HepG2 (cell line): ENCODE measurements at regions not wholly inside any gene's neighbourhood (a gene's known extent, or its start where the extent isn't known, plus 50 kb on each side); places are given as distances from the start of the nearest gene placed in this dataset.

Experiments
- ATAC-seq: fragments of 200-7000 bp; cut with Tn5 transposase; 3 replicates; pipeline ENCODE4 v1.9.1; 2020; ENCODE audit warnings: mild to moderate bottlenecking, moderate library complexity
- BruUV-seq: library from RNA; stranded (reverse); fragments of 400-500 nt; replicated peaks from 2 replicates; lab custom pipeline; 2021; lab: Mats Ljungman, UMichigan
- CTCF ChIA-PET: fragments of 300-600 bp; formaldehyde crosslinking; extraction: SDS; loops from one replicate; lab custom pipeline; 2021; ENCODE audit warnings: low total read pairs, inconsistent platforms, low intra/inter-chr PET ratio; lab: Yijun Ruan, JAX
- POLR2A ChIA-PET: fragments of 350-600 bp; sonication (Branson Sonifier 250); formaldehyde crosslinking; loops from one replicate; lab custom pipeline; 2020; ENCODE audit warnings: antibody characterized with exemption, inconsistent platforms; lab: Yijun Ruan, JAX
- DNase-seq: peaks from one replicate; pipeline ENCODE4 v3.0.0-alpha.2; 2015; ENCODE audit warnings: low spot score
- FAIRE-seq: peaks from 3 replicates; lab custom pipeline; 2011; peaks lifted over from hg19 to GRCh38; lab: Jason Lieb, UNC
- H2AFZ ChIP-seq: one replicate; pipeline ENCODE4 v1.6.1; 2011; ENCODE audit warnings: low read length, inconsistent platforms
- H3K27ac ChIP-seq: fragments of 300-600 bp; 3 replicates; pipeline ENCODE4 v1.8.0; 2011; ENCODE audit warnings: mixed run types, mild to moderate bottlenecking, mixed read lengths, low read length, inconsistent platforms; ENCODE audit not compliant: insufficient read depth; ENCODE audit errors: extremely low read length
- H3K27me3 ChIP-seq, 2 experiments: fragments of 200-600 bp in 1 of 2; 2 replicates in 1 of 2; 3 replicates in 1 of 2; pipeline versions ENCODE4 v1.6.0 to v1.8.0; 2011; ENCODE audit warnings: low read length in 2 of 2, mild to moderate bottlenecking in 2 of 2, moderate library complexity in 2 of 2, inconsistent platforms in 1 of 2; ENCODE audit not compliant: insufficient read depth in 2 of 2, control insufficient read depth in 1 of 2
- H3K36me3 ChIP-seq, 2 experiments: fragments of 200-600 bp in 1 of 2; replicated peaks in 1 of 2; 2 replicates in 1 of 2; 3 replicates in 1 of 2; pipeline versions ENCODE4 v1.5.1 to v1.8.0; 2011; ENCODE audit warnings: low read length in 2 of 2, inconsistent platforms in 1 of 2; ENCODE audit not compliant: insufficient read depth in 2 of 2, control insufficient read depth in 1 of 2
- H3K4me1 ChIP-seq: 2 replicates; pipeline ENCODE4 v1.5.1; 2012; ENCODE audit warnings: low read length, inconsistent platforms; ENCODE audit not compliant: insufficient read depth
- H3K4me2 ChIP-seq: 2 replicates; pipeline ENCODE4 v1.6.0; 2011; ENCODE audit warnings: low read depth, low read length, inconsistent platforms
- H3K4me3 ChIP-seq, 3 experiments: fragments of 200-600 bp in 1 of 3; sonication (generic), shearing (Covaris generic) in 1 of 3; replicated peaks in 1 of 3; 2 replicates each; pipeline ENCODE4 v1.5.1; 2011 to 2016; ENCODE audit warnings: low read length in 3 of 3, inconsistent platforms in 2 of 3, low read depth in 2 of 3, mild to moderate bottlenecking in 2 of 3, control low read depth in 1 of 3, mixed read lengths in 1 of 3; ENCODE audit not compliant: insufficient read depth in 1 of 3
- H3K79me2 ChIP-seq: one replicate; pipeline ENCODE4 v1.6.1; 2011; ENCODE audit warnings: low read length, inconsistent platforms; ENCODE audit not compliant: insufficient read depth
- H3K9ac ChIP-seq: 2 replicates; pipeline ENCODE4 v1.6.0; 2011; ENCODE audit warnings: mild to moderate bottlenecking, low read depth, low read length, inconsistent platforms; ENCODE audit not compliant: insufficient read depth
- H3K9me3 ChIP-seq: 2 replicates; pipeline ENCODE4 v1.5.1; 2012; ENCODE audit warnings: mild to moderate bottlenecking, low read length
- H4K20me1 ChIP-seq: 2 replicates; pipeline ENCODE4 v1.6.0; 2011; ENCODE audit warnings: inconsistent platforms, mild to moderate bottlenecking, low read length, moderate library complexity; ENCODE audit not compliant: insufficient read depth
- CSRNP2 ChIP-seq: sonication (generic); formaldehyde crosslinking; conservative IDR thresholded peaks from 2 replicates; pipeline ENCODE4 v1.8.0; 2022; ENCODE audit warnings: low read depth, missing genetic modification reagents
- DNMT1 ChIP-seq: sonication (generic); formaldehyde crosslinking; IDR thresholded peaks from 2 replicates; pipeline ENCODE4 v1.5.1; 2020; ENCODE audit warnings: mild to moderate bottlenecking, missing genetic modification reagents
- GTF2F1 ChIP-seq: fragments of 150-350 bp; IDR thresholded peaks from 2 replicates; pipeline ENCODE4 v1.6.1; 2014; ENCODE audit warnings: low read length
- IKZF5 ChIP-seq: IDR thresholded peaks from 2 replicates; pipeline ENCODE4 v1.6.1; 2018; ENCODE audit warnings: missing genetic modification reagents, mild to moderate bottlenecking, missing compliant biosample characterization
- JUNB ChIP-seq: sonication (generic); formaldehyde crosslinking; IDR thresholded peaks from 2 replicates; pipeline ENCODE4 v1.8.0; 2022; ENCODE audit warnings: missing genetic modification reagents, mild to moderate bottlenecking, borderline replicate concordance
- MYC ChIP-seq: sonication (generic); formaldehyde crosslinking; IDR thresholded peaks from 2 replicates; pipeline ENCODE4 v1.9.0; 2021; ENCODE audit warnings: missing genetic modification reagents, borderline replicate concordance
- PRDM10 ChIP-seq: sonication (generic); formaldehyde crosslinking; IDR thresholded peaks from 2 replicates; pipeline ENCODE4 v1.4.0; 2020; ENCODE audit warnings: low read depth, missing genetic modification reagents
- RARA ChIP-seq: IDR thresholded peaks from 2 replicates; pipeline ENCODE4 v1.6.1; 2016; ENCODE audit warnings: missing genetic modification reagents, missing compliant biosample characterization
- SMAD9 ChIP-seq: sonication (generic); formaldehyde crosslinking; IDR thresholded peaks from 2 replicates; pipeline ENCODE4 v1.5.1; 2020; ENCODE audit warnings: mild to moderate bottlenecking, missing genetic modification reagents
- ZFP90 ChIP-seq: sonication (generic); formaldehyde crosslinking; IDR thresholded peaks from 2 replicates; pipeline ENCODE4 v1.8.0; 2022; ENCODE audit warnings: missing genetic modification reagents, mild to moderate bottlenecking, inconsistent platforms, borderline replicate concordance
- ZNF136 ChIP-seq: sonication (generic); formaldehyde crosslinking; IDR thresholded peaks from 2 replicates; pipeline ENCODE4 v1.8.1; 2022; ENCODE audit warnings: low read depth, mild to moderate bottlenecking, moderate library complexity, missing genetic modification reagents
- ZNF24 ChIP-seq: fragments of 450-650 bp; IDR thresholded peaks from 2 replicates; pipeline ENCODE4 v1.6.1; 2017; ENCODE audit warnings: antibody characterized with exemption, mild to moderate bottlenecking
- ZNF281 ChIP-seq: sonication (generic); formaldehyde crosslinking; IDR thresholded peaks from 2 replicates; pipeline ENCODE4 v1.4.0; 2020; ENCODE audit warnings: missing genetic modification reagents, borderline replicate concordance
- WGBS: methylation state at CpG from one replicate; pipeline ENCODE4 v1.1.6; 2017; ENCODE audit warnings: low lambda C conversion rate; 5-methylcytosine and 5-hydroxymethylcytosine counted together
- in situ Hi-C: cut with HindIII; loops from 2 replicates; pipeline ENCODE4 v1.10.0; 2017; ENCODE audit warnings: low pct_unique_long_range_greater_than_20kb; ENCODE audit not compliant: extremely low pct_ligation_motif_present
- intact Hi-C: fragments of 100-400 bp; cut with micrococcal nuclease; formaldehyde crosslinking; loops from one replicate; pipeline ENCODE4 v1.10.0; 2022; ENCODE audit not compliant: unreplicated experiment

- FAIRE-seq (no peak), DNase-seq (no peak)
- no peaks in the 10 kb centered on the region for H3K9me3 ChIP-seq
- no peak overlapping the region for H3K4me2 ChIP-seq
- H3K9ac ChIP-seq = no peak overlapping the region
- BruUV-seq = no TSS peak
- H3K27ac ChIP-seq = no peak overlapping the region
- H3K79me2 ChIP-seq = no peaks in the 10 kb centered on the region
- in situ Hi-C loops = no loop called here
- intact Hi-C loops = no loop called here
- WGBS = 18% methylated on average over 3 of the region's 3 CpGs
- no peaks in the 10 kb centered on the region for H4K20me1 ChIP-seq
- no peaks in the 10 kb centered on the region for H3K36me3 ChIP-seq
- POLR2A ChIA-PET = no interaction called here
- CTCF ChIA-PET = no interaction called here
- TF ChIP-seq PRDM10 (CRISPR knock-in tag) = no peak
- no peak for TF ChIP-seq CSRNP2 (CRISPR knock-in tag)
- TF ChIP-seq IKZF5 (CRISPR knock-in tag) = no peak
- TF ChIP-seq ZFP90 (CRISPR knock-in tag) = no peak
- no peak for TF ChIP-seq JUNB (CRISPR knock-in tag)
- TF ChIP-seq MYC (CRISPR knock-in tag) = no peak
- no peak for TF ChIP-seq ZNF136 (CRISPR knock-in tag)
- TF ChIP-seq ZNF281 (CRISPR knock-in tag) = no peak
- TF ChIP-seq RARA (CRISPR knock-in tag) = no peak
- TF ChIP-seq DNMT1 (CRISPR knock-in tag) = no peak
- no peak for TF ChIP-seq ZNF24
- no peak for TF ChIP-seq SMAD9 (CRISPR knock-in tag)
- no peak for TF ChIP-seq GTF2F1
- TF ChIP-seq, all 625 proteins: peak for 0
- no peak overlapping the region for H3K4me3 ChIP-seq
- ATAC-seq = no peak
- H2AFZ ChIP-seq = no peak overlapping the region
- no peaks in the 10 kb centered on the region for H3K4me1 ChIP-seq
- no peaks in the 10 kb centered on the region; a peak in 1 of 5 replicates for H3K27me3 ChIP-seq
Measured at GRCh38 chr6:91813641-91814040, 1226.8 kb upstream of the MAP3K7 start.
